GM21526 (cell line): ENCODE measurements at regions not wholly inside any gene's neighbourhood (a gene's known extent, or its start where the extent isn't known, plus 50 kb on each side); places are given as distances from the start of the nearest gene placed in this dataset.

Experiments used
- ATAC-seq: cut with Tn5 transposase; IDR thresholded peaks from one replicate; pipeline ENCODE4 v1.9.1; 2021; ENCODE audit warnings: moderate library complexity; ENCODE audit not compliant: unreplicated experiment, low FRiP score

GRCh38 chr1:209040351-209040750, 543.2 kb upstream of the CAMK1G start:
- no peak for ATAC-seq

GRCh38 chr1:209041927-209042326, 541.6 kb upstream of the CAMK1G start:
- no peak for ATAC-seq

- ATAC-seq: no peak
Observed at GRCh38 chr1:209042413-209042812, 541.1 kb upstream of the CAMK1G start.

DNA sequence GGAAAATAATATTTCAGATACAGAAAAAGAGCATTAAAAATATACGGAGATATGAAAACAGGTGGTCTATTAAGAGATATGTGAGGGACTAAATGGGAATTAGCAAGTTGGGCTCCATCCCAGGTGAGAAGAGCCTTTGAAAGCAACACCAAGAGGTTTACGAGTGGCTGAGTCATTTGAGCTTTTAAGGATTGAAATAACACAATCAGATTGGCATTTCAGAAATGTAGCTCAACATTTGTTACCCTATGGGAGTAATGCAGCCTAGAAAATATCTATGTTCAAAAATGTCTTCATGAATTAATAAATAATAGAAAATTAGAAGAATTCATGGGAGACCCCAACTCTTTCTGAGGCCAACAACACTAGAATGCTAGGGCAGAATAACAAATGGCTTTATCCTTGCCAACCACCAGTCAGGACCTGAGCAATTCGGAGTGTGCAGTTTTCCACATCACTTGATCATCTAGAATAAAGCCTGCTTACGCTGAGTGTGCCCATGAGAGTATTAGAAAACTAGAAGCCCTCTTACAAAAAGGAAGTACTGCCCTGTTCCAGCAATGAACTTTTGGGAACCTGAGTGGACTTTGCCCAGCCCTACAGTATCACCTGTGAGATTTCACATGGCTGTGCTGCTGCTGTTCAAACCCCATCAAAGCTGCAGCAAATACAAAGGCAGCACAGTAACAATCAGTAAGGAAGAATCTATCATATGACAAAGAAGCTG, 538.0 kb upstream of the CAMK1G start:
- ATAC-seq: no peak

GRCh38 chr1:209046058-209046417, 537.5 kb upstream of the CAMK1G start:
- no peak for ATAC-seq

GRCh38 chr1:209046935-209047334, 536.6 kb upstream of the CAMK1G start:
- ATAC-seq: no peak

DNA sequence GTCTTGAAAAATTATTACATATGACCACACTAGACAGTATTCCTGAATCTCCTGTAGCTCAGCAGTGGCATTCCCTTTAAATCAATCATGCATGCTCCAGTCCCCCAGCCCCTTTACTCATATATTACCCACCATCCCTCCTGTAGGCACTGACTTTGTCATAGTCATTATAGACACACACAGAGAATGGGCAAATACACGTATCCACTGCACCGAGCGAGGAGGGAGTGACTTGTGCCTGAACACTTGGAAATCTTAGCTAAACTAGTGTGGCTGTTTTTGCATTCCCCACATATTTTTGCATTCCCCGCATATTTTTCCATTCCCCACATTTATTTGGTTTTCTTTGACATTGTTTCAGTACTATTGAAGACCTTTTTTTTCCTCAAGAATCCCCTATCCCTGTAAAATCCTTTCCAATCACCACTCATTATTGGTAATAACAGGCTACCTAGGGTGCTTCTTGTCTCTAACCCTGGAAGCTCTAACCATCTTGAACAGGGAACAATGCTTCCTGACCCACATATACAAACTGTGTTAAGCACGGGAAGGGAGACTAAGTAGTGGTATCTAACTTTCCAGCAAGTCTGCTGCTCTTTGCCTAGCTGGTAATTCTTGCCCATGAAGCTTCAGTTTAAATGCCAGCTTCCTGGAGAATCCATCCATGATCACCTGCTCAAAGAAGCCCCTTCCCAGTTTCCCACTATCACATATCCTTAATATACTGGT, 534.4 kb upstream of the CAMK1G start:
- ATAC-seq: no peak

- ATAC-seq: no peak
Observed at GRCh38 chr1:209051570-209051969, 531.9 kb upstream of the CAMK1G start.

DNA sequence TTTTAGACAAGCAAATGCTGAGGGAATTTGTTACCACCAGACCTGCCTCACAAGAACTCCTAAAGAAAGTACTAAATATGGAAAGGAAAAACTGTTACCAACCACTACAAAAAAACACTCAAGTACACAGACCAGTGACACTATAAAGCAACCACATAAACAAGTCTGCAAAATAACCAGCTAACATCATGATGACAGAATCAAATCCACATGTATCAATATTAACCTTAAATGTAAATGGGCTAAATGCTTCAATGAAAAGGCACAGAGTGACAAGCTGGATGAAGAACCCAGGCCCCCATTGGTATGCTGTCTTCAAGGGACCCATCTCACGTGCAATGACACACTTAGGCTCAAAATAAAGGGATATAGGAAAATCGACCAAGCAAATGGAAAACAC, 529.9 kb upstream of the CAMK1G start:
- no peak for ATAC-seq

DNA sequence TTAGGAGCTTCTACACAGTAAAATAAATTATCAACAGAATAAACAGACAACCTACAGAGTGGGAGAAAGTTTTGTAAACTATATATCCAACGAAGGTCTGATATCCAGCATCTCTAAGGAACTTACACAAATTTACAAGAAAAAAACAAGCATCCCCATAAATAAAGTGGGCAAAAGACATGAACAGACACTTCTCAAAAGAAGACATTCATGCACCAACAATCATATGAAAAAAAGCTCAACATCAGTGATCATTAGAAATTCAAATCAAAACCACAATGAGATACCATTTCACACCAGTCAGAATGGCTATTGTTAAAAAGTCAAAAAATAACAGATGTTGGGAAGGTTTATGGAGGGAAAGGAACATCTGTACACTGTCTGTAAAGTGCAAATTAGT, 526.4 kb upstream of the CAMK1G start:
- no peak for ATAC-seq

DNA sequence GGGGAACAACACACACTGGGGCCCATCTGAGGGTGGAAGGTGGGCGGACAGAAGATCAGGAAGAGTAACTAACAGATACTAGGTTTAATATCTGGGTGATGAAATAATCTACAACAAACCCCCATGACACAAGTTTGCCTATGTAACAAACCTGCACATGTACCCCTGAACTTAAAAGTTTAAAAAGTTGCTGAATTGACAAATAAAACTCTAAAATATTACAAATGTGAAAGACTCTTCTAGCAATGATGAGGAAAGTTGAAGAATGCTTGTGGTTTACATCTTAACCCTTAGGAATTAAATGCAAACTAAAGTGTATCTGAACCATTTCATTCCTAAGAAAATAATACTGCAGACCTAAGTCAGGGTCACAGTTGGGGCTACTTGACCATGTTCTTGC, 525.6 kb upstream of the CAMK1G start:
- ATAC-seq: no peak

DNA sequence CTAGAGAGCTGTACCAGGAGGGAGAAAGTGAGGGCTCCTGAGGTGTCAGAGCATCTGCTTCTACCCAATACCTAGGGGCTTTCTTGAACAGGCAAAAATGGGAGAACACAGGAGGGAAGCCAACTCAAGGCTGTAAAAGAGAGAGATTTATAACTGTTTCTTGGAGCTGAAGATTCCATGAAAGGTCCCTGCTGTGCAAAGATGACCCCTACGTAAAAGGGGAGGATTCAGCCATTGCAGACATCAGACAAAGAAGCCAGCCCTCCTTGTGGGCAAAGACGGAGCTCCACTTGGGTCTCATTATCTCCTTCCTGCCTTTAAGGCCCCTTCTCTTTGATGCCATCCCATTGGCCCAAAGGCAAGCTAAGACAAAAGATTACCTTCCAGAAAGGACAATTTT, 524.1 kb upstream of the CAMK1G start:
- no peak for ATAC-seq

GRCh38 chr1:209059981-209060380, 523.5 kb upstream of the CAMK1G start:
- ATAC-seq: no peak

DNA sequence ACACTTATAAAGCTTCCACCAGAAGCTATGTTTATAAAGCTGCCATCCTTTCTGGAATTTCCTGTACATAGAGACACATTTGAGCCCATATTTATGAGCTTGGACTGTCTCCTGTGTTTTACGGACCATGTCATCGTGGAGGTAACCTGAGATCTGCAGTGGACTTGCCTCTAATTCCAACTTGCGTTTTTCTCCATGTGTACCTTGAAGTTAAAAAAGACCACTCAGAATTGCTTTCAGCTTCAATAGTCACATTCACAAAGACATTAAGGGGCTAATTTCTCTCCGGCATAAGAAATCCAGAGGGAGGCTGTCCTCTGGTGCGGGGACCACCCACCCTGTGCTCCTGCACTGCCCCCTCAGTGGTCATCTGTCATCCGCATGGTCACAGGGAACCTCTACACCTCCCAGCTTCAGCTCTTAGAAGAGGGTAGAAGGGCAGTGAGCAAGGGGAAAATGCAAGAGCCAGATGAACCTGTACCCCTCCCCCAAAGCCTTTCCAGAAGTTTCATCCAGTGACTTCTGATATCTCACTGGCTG, 521.4 kb upstream of the CAMK1G start:
- ATAC-seq: no peak

DNA sequence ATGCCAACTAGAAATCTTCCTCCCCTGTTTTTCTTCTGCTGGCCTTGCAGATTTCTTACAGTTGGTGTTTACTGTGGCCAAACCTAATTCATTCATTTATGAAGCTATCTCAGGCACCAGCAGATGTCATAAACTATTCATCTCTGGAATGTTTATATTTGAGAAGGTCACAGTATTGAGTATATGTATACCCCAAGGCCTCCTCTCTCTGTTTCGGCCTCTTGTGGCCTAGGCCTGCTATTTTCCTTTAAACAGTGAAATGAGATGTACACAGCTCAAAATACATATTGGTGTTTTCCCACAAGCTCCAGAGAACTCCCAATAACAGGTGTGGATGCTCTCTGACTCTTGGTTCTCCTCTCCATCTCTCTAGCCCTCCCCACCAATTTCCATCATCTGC, 520.7 kb upstream of the CAMK1G start:
- ATAC-seq: peak; percentile 70

GRCh38 chr1:209063767-209064659, 519.5 kb upstream of the CAMK1G start:
- ATAC-seq: no peak

- no peak for ATAC-seq
Observed at GRCh38 chr1:209064850-209065706, 518.4 kb upstream of the CAMK1G start.

DNA sequence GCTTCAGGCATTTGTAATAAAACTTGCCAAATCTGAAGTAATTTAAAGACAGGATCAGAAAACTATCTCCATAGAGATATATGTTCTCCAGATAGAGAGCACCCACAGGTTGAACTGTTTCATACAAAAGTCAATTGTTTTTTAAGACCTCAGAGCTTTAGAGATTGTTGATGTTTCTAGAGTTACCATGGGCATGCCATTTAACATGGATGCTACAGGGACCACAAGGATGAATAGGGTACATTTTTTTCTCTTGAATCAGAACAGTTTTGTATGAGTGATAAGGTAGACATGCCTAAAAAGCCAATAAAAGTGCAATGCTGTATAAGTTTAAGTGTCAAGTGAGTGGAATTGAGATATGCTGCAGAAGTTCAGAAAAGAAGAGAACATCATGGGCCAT, 511.0 kb upstream of the CAMK1G start:
- no peak for ATAC-seq

GRCh38 chr1:209073879-209074278, 509.6 kb upstream of the CAMK1G start:
- ATAC-seq: no peak

GRCh38 chr1:209074575-209075250, 508.8 kb upstream of the CAMK1G start:
- ATAC-seq: no peak
